ENCODE measurements at regions not wholly inside any gene's neighbourhood (a gene's known extent, or its start where the extent isn't known, plus 50 kb on each side); places are given as distances from the start of the nearest gene placed in this dataset.

GRCh38 chr11:82663535-82663934 lies 70.1 kb downstream of the FAM181B start:
- H2AK5ac ChIP-seq (ENCODE audit: insufficient read length, low read length): no peak overlapping the region
- WGBS (ENCODE audit: extremely low coverage, insufficient read length, low lambda C conversion rate): no CpG with 5 or more reads among the region's 1 CpG
- H3K4me3 Mint-ChIP-seq: no peak overlapping the region

More at GRCh38 chr11:82663535-82663934, 70.1 kb downstream of the FAM181B start:
- Histone ChIP-seq H2BK12ac (ENCODE audit: insufficient read length, low read depth, low read length) (no peak overlapping the region), H3K79me2 (ENCODE audit: insufficient read depth, low read length) (no peaks in the 10 kb centered on the region), H3K23me2 (ENCODE audit: insufficient read length, low read depth, low read length, poor library complexity, severe bottlenecking) (no peaks in the 10 kb centered on the region), H3K27me3 (ENCODE audit: insufficient read depth, low read length) (no peaks in the 10 kb centered on the region), H2BK20ac (ENCODE audit: low read depth, low read length, poor library complexity, severe bottlenecking) (no peak overlapping the region), H3T11ph (ENCODE audit: low read length) (no peak overlapping the region), H3K79me1 (ENCODE audit: insufficient read depth, low read depth, low read length, poor library complexity, severe bottlenecking) (no peaks in the 10 kb centered on the region), H3K56ac (ENCODE audit: insufficient read length, low read depth, low read length) (no peak overlapping the region), H2BK5ac (ENCODE audit: insufficient read length, low read length) (no peak overlapping the region), H4K8ac (replicated peaks; ENCODE audit: insufficient read length, low read depth, low read length) (no peak overlapping the region), H3K23ac (ENCODE audit: insufficient read length, low read depth, low read length) (no peak overlapping the region), H3K4me1 (ENCODE audit: insufficient read depth, low read length) (no peaks in the 10 kb centered on the region), H2BK120ac (ENCODE audit: low read depth, low read length, poor library complexity, severe bottlenecking) (no peak overlapping the region), H2AFZ (ENCODE audit: low read length) (no peak overlapping the region), H4K91ac (ENCODE audit: insufficient read length, low read depth, low read length) (no peak overlapping the region), H3K4ac (ENCODE audit: low read depth, low read length) (no peak overlapping the region), H3K27ac (ENCODE audit: insufficient read length, low read depth, low read length) (no peak overlapping the region), H3K4me2 (ENCODE audit: insufficient read depth, insufficient read length, low read length) (no peak overlapping the region), H3K9ac (ENCODE audit: extremely low read depth, insufficient read length, low read length) (no peak overlapping the region), H2BK15ac (ENCODE audit: low read depth, low read length) (no peak overlapping the region), H3K18ac (ENCODE audit: insufficient read length, low read depth, low read length) (no peak overlapping the region), H3K14ac (ENCODE audit: insufficient read depth, low read length) (no peak overlapping the region), H4K5ac (ENCODE audit: insufficient read length, low read depth, low read length) (no peak overlapping the region), H4K20me1 (ENCODE audit: control insufficient read depth, insufficient read depth, insufficient read length) (no peaks in the 10 kb centered on the region), H3K9me3 (ENCODE audit: control insufficient read depth, low read depth, low read length) (no peaks in the 10 kb centered on the region)
- H3K36me3 Mint-ChIP-seq (ENCODE audit: insufficient read depth in 1 of 3, low read depth in 3 of 3): no peaks in the 10 kb centered on the region
- DNase-seq: no peak
- no peak overlapping the region for H3K27ac Mint-ChIP-seq
- TF ChIP-seq CTCF (conservative IDR thresholded peaks at IDR 0.05): no peak
- no peaks in the 10 kb centered on the region for H3K4me1 Mint-ChIP-seq
- peaks cover under 1% of the 10 kb centered on the region; the same call in 1 of the 2 replicates for H3K27me3 Mint-ChIP-seq (ENCODE audit: low read depth)
- no peaks in the 10 kb centered on the region for H3K9me3 Mint-ChIP-seq

Data from H9 (cell line).